K562 (cell line): ENCODE measurements at regions not wholly inside any gene's neighbourhood (a gene's known extent, or its start where the extent isn't known, plus 50 kb on each side); places are given as distances from the start of the nearest gene placed in this dataset.
A peak's percentile ranks its signal among the peaks of the same experiment; 100 is the strongest.

Experiments used
- ATAC-seq: fragments of 200-7000 bp; cut with Tn5 transposase; 3 replicates; pipeline ENCODE4 v1.9.1; 2020; ENCODE audit warnings: moderate library complexity
- BruUV-seq: library from RNA; stranded (reverse); fragments of 400-500 nt; replicated peaks from 2 replicates; lab custom pipeline; 2021; lab: Mats Ljungman, UMichigan
- CTCF ChIA-PET: fragments of 300-600 bp; formaldehyde crosslinking; extraction: SDS; loops from one replicate; lab custom pipeline; 2021; ENCODE audit warnings: low intra/inter-chr PET ratio; lab: Yijun Ruan, JAX
- POLR2A ChIA-PET: fragments of 300-600, 350-650 bp; sonication (Branson Sonifier 250); formaldehyde crosslinking; extraction: SDS; loops from one replicate; lab custom pipeline; 2021; ENCODE audit warnings: antibody characterized with exemption, inconsistent platforms; lab: Yijun Ruan, JAX
- DNase-seq, 4 experiments: peaks; one replicate each; pipeline versions ENCODE4 v3.0.0 to v3.0.0-alpha.2; 2011 to 2018; ENCODE audit warnings: low spot score in 3 of 4, mixed read lengths in 3 of 4; ENCODE audit errors: extremely low read depth in 1 of 4
- FAIRE-seq: peaks from 2 replicates; lab custom pipeline; 2011; peaks lifted over from hg19 to GRCh38; lab: Jason Lieb, UNC
- H2AFZ ChIP-seq: 2 replicates; pipeline ENCODE4 v1.6.0; 2011; ENCODE audit warnings: low read depth, low read length, control low read depth, inconsistent platforms
- H3K27ac ChIP-seq: fragments of 200-600 bp; 3 replicates; pipeline ENCODE4 v1.8.0; 2011; ENCODE audit warnings: low read depth, mild to moderate bottlenecking, control low read depth, inconsistent platforms, low read length, moderate library complexity, mixed read lengths; ENCODE audit errors: extremely low read depth
- H3K27me3 ChIP-seq, 2 experiments: fragments of 300-600 bp in 1 of 2; 2 replicates in 1 of 2; 3 replicates in 1 of 2; pipeline versions ENCODE4 v1.6.0 to v1.8.0; 2011; ENCODE audit warnings: inconsistent platforms in 2 of 2, low read length in 2 of 2, mild to moderate bottlenecking in 1 of 2, mixed read lengths in 1 of 2, moderate library complexity in 1 of 2; ENCODE audit not compliant: control insufficient read depth in 2 of 2, insufficient read depth in 2 of 2
- H3K36me3 ChIP-seq: fragments of 300-600 bp; 3 replicates; pipeline ENCODE4 v1.8.0; 2011; ENCODE audit warnings: mild to moderate bottlenecking, low read length, inconsistent platforms; ENCODE audit not compliant: control insufficient read depth, insufficient read depth
- H3K4me1 ChIP-seq, 2 experiments: fragments of 200-600 bp in 1 of 2; replicated peaks in 1 of 2; 2 replicates in 1 of 2; 3 replicates in 1 of 2; pipeline versions ENCODE4 v1.5.1 to v1.8.0; 2011; ENCODE audit warnings: inconsistent platforms in 2 of 2, low read length in 2 of 2, mild to moderate bottlenecking in 1 of 2, mixed read lengths in 1 of 2, moderate library complexity in 1 of 2; ENCODE audit not compliant: control insufficient read depth in 2 of 2, insufficient read depth in 2 of 2
- H3K4me2 ChIP-seq: 2 replicates; pipeline ENCODE4 v1.6.1; 2011; ENCODE audit warnings: low read length, control low read depth, inconsistent platforms, mixed read lengths; ENCODE audit not compliant: insufficient read depth
- H3K4me3 ChIP-seq: fragments of 200-600 bp; sonication (generic), shearing (Covaris generic); 2 replicates; pipeline ENCODE4 v1.5.1; 2016; ENCODE audit warnings: control low read depth, inconsistent platforms
- H3K79me2 ChIP-seq: fragments of 200-600 bp; 3 replicates; pipeline ENCODE4 v1.8.0; 2011; ENCODE audit warnings: low read length, inconsistent platforms; ENCODE audit not compliant: control insufficient read depth, insufficient read depth
- H3K9ac ChIP-seq, 2 experiments: 2 replicates each; pipeline versions ENCODE4 v1.6.0 to v1.6.1; 2011; ENCODE audit warnings: low read depth in 2 of 2, low read length in 2 of 2, control low read depth in 1 of 2, inconsistent platforms in 1 of 2, mild to moderate bottlenecking in 1 of 2, mixed read lengths in 1 of 2; ENCODE audit not compliant: insufficient read depth in 1 of 2
- H3K9me1 ChIP-seq: one replicate; pipeline ENCODE4 v1.6.0; 2011; ENCODE audit warnings: inconsistent platforms, mild to moderate bottlenecking, low read length, moderate library complexity; ENCODE audit not compliant: control insufficient read depth, insufficient read depth
- H3K9me3 ChIP-seq: replicated peaks from 2 replicates; pipeline ENCODE4 v1.5.1; 2011; ENCODE audit warnings: low read depth, low read length, inconsistent platforms; ENCODE audit not compliant: control insufficient read depth, insufficient read depth
- H4K20me1 ChIP-seq: replicated peaks from 2 replicates; pipeline ENCODE4 v1.6.1; 2011; ENCODE audit warnings: low read length, inconsistent platforms, mixed read lengths; ENCODE audit not compliant: control insufficient read depth, insufficient read depth
- JUNB ChIP-seq: fragments of 450-650 bp; formaldehyde crosslinking; conservative IDR thresholded peaks from 2 replicates; pipeline ENCODE4 v1.4.0; 2020; ENCODE audit warnings: mild to moderate bottlenecking
- KDM1A ChIP-seq, 2 experiments: fragments of 450-650 bp; IDR thresholded peaks; 2 replicates each; pipeline ENCODE4 v1.6.1; 2016; ENCODE audit warnings: mild to moderate bottlenecking in 2 of 2
- RCOR1 ChIP-seq, 2 experiments: IDR thresholded peaks; 2 replicates each; pipeline ENCODE4 v1.6.1; 2012; ENCODE audit warnings: low read depth in 2 of 2, low read length in 2 of 2, borderline replicate concordance in 1 of 2, improper control_type of control experiment in 1 of 2
- TEAD4 ChIP-seq, 2 experiments: sonication (generic) in 1 of 2; formaldehyde crosslinking in 1 of 2; IDR thresholded peaks; 2 replicates each; pipeline versions ENCODE4 v1.6.1 to v1.8.0; 2012 to 2022; ENCODE audit warnings: borderline replicate concordance in 1 of 2, inconsistent platforms in 1 of 2, low read length in 1 of 2, mild to moderate bottlenecking in 1 of 2, missing genetic modification reagents in 1 of 2
- ZNF217 ChIP-seq: sonication (generic); formaldehyde crosslinking; IDR thresholded peaks from 2 replicates; pipeline ENCODE4 v1.8.0; 2022; ENCODE audit warnings: mild to moderate bottlenecking, missing genetic modification reagents
- in situ Hi-C: fragments of 300-500 bp; cut with MboI; formaldehyde crosslinking; loops from 4 replicates; pipeline ENCODE4 v1.15.0; 2018; ENCODE audit warnings: inconsistent platforms, mixed read lengths
- intact Hi-C: fragments of 100-400 bp; cut with micrococcal nuclease; formaldehyde crosslinking; loops from 2 replicates; pipeline ENCODE4 v1.14.2; 2022
- TF ChIP-seq, protein P1 (sequence below): fragments of 250-450 bp; sonication (Bioruptor Pico); IDR thresholded peaks from 2 replicates; pipeline ENCODE4 v1.8.0; 2022; ENCODE audit warnings: inconsistent platforms

DNA sequence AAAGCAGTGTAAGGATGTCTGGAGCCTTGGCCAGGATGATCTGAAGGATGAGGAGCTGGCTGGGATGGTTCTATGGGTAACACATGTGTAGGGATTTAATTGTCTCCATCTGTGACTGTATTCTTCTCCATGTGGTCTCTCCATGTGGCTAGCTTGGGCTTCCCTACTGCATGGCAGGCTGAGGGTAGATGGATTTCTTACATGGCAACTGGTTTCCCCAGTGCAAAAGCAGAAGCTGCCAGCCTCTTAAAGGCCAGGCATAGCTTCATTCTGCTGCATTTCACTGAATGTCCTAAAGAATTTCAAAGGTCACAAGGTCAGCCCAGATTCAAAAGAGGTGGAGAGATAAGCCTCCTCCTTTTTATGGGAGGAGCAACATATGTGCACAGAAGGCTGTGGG, 61.7 kb downstream of the XCL2 start:
- intact Hi-C loops = no loop called here
- peak in 1 of 4 experiments; percentile 15 for DNase-seq

More for the DNA sequence above, 61.7 kb downstream of the XCL2 start:
- Histone ChIP-seq H3K27me3 (peaks cover 0 to 9% of the 10 kb centered on the region in 2 experiments; a peak in 2 of 5 replicates), H3K4me1 (no peaks in the 10 kb centered on the region), H3K4me3 (no peak overlapping the region), H3K4me2 (no peak overlapping the region), H2AFZ (no peak overlapping the region), H3K79me2 (no peaks in the 10 kb centered on the region), H3K9ac (no peak overlapping the region), H4K20me1 (no peaks in the 10 kb centered on the region), H3K9me1 (no peaks in the 10 kb centered on the region), H3K9me3 (no peaks in the 10 kb centered on the region), H3K27ac (no peak overlapping the region), H3K36me3 (no peaks in the 10 kb centered on the region)
- no TSS peak for BruUV-seq
- in situ Hi-C loops = no loop called here
- ATAC-seq (no peak), FAIRE-seq (no peak)
- TF ChIP-seq JUNB (CRISPR knock-in tag) (no peak), RCOR1 (IDR thresholded peaks at IDR 0.05; ENCODE audit: borderline replicate concordance in 1 of 2, low read depth in 2 of 2, low read length in 2 of 2) (peak in 1 of 2 experiments; percentile 64; a peak in 2 of 4 replicates), TEAD4 (IDR thresholded peaks at IDR 0.05; ENCODE audit: low read length) (peak; percentile 18; the same call in 1 of the 2 replicates), TEAD4 (CRISPR knock-in tag; IDR thresholded peaks at IDR 0.05; ENCODE audit: borderline replicate concordance) (no peak), KDM1A (IDR thresholded peaks at IDR 0.05) (peak; percentile 29 to 38; a peak in 1 of 4 replicates), ZNF217 (CRISPR knock-in tag) (no peak)
- TF ChIP-seq, protein P1, sequence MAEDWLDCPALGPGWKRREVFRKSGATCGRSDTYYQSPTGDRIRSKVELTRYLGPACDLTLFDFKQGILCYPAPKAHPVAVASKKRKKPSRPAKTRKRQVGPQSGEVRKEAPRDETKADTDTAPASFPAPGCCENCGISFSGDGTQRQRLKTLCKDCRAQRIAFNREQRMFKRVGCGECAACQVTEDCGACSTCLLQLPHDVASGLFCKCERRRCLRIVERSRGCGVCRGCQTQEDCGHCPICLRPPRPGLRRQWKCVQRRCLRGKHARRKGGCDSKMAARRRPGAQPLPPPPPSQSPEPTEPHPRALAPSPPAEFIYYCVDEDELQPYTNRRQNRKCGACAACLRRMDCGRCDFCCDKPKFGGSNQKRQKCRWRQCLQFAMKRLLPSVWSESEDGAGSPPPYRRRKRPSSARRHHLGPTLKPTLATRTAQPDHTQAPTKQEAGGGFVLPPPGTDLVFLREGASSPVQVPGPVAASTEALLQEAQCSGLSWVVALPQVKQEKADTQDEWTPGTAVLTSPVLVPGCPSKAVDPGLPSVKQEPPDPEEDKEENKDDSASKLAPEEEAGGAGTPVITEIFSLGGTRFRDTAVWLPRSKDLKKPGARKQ (CRISPR knock-in tag) = no peak
- CTCF ChIA-PET = no interaction called here
- POLR2A ChIA-PET = interaction anchor here (0.5 to 1.5 kb wide), 2 partner anchors 12 to 29 kb away, joined by 3 to 4 read pairs; no protein-coding TSS in a partner anchor
